AG20443 (cell line): ENCODE measurements at regions not wholly inside any gene's neighbourhood (a gene's known extent, or its start where the extent isn't known, plus 50 kb on each side); places are given as distances from the start of the nearest gene placed in this dataset.
"Not testable (repeated sequence)": the region's sequence is repeated elsewhere in the genome, so short reads cannot be mapped to it uniquely, and the experiment has no call there.

Source experiments
- DNase-seq: peaks from one replicate; pipeline ENCODE4 v3.0.0; 2012; ENCODE audit warnings: low spot score, mixed read lengths

- DNase-seq: no peak
These were observed 210.8 kb upstream of the FLRT2 start for GRCh38 chr14:85319101-85319500.

GRCh38 chr14:85319998-85320630, 209.8 kb upstream of the FLRT2 start:
- peak; percentile 32 for DNase-seq

DNA sequence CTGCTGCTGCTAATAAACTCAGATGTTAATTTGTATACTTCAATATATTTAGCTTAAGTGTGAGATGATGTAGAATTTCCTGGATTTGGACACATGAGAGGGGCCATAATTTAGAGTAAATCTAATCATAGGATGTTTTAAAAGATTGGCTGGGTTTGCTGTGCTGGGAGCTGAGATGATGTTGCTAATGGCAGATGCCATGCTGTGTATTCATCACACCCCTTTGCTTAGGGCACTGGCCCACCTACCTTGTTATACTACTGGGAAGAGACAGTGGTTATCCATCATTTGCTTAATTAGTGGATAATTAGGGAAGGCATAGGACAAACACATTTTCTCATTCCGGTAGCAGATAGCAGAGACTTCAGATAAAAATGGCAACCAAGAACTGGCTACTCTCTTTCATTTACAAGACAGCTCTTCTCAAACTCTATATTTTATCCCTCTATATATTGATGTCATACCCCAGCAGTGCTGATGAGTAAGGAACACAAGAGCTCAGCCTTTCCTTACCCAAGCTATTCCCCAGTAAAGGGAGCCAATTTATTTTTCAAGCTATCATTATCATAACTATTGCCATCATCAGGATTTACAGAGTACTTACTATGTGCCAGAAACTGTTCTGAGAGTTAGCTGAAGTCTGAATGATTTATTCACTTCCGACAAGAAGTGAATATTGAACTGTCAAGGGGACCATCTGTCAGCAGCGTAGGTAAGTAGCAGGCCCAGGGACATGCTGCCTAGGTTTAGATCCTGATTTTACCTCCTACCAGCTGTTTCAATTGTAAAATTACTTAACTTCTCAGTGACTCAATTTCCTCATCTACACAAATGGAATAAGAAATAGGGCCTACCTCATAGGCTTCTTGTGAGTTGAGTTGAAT, 204.6 kb upstream of the FLRT2 start:
- no peak for DNase-seq

DNA sequence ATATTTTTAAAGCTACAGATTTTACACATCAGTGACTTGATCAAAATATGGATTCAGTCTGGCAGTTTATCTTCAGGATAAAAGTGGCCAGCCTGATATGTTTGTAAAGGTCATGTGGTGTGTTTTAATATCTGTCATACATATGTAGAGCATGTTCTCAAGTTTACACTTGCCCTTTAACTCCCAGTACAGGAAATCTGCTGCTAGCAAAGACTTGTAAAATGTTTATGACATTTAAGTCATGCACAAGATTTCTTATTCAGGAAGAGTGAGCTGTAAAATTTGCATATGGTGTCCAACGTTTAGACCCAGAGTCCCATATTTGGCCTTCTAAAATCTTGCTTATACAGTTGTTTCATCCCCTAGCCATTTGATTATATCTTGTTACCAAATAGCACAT, 197.5 kb upstream of the FLRT2 start:
- no peak for DNase-seq

DNA sequence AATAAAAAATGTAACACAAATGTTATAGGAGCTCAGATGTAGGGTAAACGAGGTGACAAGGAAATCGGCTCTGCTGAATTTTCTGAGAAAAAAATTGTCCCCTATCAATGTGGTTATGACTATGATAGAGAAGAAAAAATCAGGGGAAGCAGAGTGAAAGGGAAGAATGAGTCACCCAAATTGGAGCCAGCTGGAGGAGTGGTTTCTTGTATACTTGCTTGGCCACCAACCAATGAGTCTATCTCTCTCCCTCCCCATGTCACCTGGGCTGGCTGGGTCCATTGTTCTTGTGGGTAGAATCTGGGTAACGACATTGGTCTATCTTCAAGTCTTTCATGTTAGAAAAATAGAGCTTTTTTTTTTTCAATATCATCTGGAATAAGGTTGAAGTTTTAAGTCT, 196.6 kb upstream of the FLRT2 start:
- peak; percentile 64 for DNase-seq

- no peak for DNase-seq
These were observed 196.1 kb upstream of the FLRT2 start for GRCh38 chr14:85333841-85334240.

DNA sequence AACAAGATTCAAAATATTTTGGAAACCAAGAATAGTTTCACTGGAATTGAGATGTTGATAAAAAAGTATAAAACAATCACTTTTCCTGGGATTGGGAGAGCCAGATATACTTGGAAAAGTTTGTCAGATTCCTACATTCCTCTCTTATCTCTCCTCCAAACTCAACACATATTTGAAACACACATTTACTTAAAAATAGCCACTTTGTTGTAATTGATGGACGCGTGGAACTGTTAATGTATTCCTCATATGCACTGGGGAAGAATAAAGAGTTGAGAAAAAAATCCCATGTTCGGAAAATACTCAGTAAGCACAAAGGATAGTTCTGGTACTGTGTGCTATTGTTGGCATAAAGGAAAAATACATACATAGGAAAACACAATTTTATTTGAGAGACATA, 195.6 kb upstream of the FLRT2 start:
- DNase-seq: no peak

- no peak for DNase-seq
These were observed 193.7 kb upstream of the FLRT2 start for GRCh38 chr14:85336257-85336656.

DNA sequence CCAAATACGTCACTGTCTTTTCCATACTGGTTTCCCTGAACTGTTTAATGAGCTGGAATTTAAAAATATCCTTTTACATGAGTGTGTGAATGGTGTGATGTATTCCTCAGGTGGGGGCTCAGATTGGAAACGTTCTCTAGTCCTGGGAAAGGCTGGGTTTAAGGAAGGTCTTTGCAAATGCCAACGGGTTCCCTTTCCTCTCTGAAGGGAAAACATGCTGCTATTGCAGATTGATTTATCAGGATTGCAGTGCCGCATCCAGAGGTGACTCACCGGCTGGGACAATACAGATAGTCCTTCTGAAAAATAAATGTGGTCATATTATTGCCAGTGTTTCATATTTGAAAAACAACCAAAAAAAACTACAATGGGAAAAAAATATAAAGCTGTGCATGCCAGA, 193.1 kb upstream of the FLRT2 start:
- no peak for DNase-seq

- no peak for DNase-seq
These were observed 191.0 kb upstream of the FLRT2 start for GRCh38 chr14:85338895-85339294.

DNA sequence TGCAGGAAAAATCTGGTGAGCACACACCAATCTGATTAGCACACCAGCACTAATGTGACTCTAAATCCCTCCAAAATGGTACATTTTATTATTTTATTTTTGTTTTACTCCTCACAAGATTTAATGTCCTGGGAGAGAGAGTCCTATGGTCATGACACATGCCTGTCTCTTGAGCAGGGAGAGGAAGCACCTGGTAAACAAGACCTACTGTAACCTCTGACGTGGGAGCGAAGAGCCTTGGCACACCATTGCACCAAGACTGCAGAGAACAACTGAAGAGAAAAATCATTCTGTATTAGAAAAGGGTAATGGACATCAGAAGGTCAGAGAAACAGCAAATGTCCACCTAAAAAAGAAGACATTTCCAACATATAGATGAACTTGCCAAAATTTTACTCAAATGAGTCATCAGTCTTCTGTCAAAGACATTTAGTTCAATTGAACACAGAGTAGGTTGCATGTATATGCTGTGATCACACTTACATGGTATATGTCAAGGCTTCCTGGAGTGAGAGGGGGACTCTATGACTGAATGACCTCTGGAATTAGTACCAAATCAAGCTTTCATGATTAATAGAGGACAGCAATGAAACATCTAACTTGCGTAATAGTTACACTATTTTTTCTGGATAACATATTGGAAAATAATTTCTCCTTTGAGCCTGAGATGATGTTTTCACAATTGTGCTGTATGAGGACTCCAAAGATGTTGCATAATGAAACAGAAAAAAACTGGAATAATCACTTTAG, 186.9 kb upstream of the FLRT2 start:
- peak; percentile 13 for DNase-seq

GRCh38 chr14:85344171-85344570, 185.8 kb upstream of the FLRT2 start:
- DNase-seq: no peak

DNA sequence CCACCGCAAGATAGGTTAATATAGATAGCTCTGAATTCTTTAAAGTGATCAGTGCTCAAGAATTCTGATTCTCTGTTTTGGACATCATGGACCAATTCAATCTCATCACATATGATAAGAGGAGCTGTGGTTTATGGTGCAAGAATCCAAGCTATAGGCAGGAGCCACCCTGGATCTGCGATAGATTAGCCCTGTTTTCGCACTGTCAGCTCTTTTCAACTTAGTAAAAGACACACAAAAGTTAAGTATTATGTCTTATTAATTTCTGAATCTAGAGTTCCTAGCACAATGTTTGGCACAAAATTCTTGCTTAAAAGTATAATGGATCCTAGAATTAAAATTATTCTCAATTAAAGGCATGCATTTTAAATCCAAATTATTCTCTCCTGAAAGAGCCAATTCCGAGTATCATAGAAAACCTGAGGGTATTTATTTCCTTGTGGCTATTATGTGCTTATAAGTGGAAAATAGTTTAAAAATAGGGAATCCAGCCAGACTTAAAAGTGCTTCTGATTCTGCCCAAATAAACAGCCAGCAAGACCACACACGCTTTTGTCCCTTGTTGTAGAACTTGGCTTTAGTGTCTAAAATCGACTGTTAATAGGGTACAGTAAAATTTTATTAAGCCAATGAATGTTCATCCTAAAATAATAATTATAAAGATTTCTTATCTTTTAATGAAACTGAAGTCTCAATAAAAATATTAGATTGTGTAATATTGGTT, 184.9 kb upstream of the FLRT2 start:
- DNase-seq: no peak

DNA sequence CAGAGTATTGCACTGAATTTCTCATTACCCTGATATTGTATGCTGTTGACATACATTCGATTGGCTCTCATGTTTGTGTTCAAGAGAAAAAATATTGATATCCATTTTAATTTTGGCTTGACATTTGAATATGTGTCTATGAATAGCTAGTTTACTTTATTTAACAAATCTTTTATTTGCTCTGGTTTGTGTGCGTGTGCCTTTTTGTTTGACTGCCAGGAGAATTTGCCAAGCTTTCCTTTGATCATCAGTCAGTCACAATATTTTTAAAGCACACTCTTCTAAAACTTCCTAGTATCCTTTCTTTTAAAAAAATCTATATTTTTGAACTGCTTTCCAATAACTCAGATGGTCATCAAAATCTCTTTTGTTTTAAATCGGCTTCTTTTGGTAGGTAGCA, 179.3 kb upstream of the FLRT2 start:
- DNase-seq: no peak

DNA sequence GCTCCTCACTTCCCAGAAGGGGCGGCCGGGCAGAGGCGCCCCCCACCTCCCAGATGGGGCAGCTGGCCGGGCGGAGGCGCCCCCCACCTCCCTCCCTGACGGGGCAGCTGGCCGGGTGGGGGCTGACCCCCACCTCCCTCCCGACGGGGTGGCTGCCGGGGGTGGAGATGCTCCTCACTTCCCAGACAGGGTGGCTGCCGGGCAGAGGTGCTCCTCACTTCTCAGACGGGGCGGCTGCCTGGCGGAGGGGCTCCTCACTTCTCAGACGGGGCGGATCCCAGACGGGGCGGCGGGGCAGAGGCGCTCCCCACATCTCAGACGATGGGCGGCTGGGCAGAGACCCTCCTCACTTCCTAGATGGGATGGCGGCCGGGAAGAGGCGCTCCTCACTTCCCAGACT, 177.4 kb upstream of the FLRT2 start:
- not testable (repeated sequence) for DNase-seq

- DNase-seq: no peak
These were observed 172.8 kb upstream of the FLRT2 start for GRCh38 chr14:85357120-85357519.

DNA sequence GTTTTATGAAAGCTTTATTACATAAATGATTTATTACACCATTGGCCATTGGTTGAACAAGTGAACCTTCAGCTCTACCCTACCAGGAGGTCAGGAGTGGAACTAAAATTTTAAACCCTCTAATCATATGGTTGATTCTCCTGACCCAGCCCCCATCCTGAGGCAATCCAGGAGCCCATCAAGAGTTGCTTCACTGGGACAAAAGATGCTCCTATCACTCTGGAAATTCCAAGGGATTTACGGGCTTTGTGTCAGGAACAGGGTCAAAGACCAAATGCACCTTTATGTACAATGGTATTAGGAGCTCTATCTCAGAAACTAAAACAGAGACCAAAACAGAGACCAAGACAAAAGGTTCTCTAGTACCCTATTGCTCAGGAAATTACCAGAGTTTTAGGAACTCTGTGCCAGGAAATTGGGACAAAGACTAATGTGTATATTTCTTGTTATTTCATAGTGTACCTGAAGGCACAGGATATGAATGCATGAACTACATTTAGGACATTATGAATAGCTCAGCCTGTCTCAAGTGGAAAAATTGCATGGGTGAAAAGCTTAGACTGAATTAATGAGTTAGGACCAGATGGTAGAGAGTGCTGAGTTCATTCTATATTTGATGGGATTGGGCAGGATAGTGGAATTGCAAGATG, 171.7 kb upstream of the FLRT2 start:
- no peak for DNase-seq

GRCh38 chr14:85359505-85359904, 170.4 kb upstream of the FLRT2 start:
- DNase-seq: no peak

GRCh38 chr14:85363358-85363757, 166.6 kb upstream of the FLRT2 start:
- no peak for DNase-seq

GRCh38 chr14:85366226-85366625, 163.7 kb upstream of the FLRT2 start:
- DNase-seq: no peak

DNA sequence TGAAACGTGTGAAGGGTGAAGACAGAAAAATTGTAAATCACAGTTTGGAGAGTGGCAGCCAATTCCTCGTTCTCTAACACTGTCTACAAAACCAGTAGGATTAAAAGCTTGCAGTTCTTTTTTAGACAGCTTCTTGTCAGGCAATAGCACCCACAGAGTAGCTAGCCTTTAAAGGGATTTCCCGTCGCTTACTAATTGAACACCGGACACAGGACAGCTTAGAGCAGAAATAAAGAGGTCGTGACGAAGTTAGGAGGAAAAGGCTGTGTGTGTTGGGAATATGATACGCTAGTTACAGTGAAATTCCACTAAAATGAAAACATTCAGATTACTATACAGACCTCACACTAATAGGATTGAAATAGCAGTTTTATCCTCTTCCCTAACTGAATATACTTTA, 149.1 kb upstream of the FLRT2 start:
- DNase-seq: peak; percentile 7

GRCh38 chr14:85382341-85382740, 147.6 kb upstream of the FLRT2 start:
- DNase-seq: no peak
